KMS-11 (cell line): ENCODE measurements at regions not wholly inside any gene's neighbourhood (a gene's known extent, or its start where the extent isn't known, plus 50 kb on each side); places are given as distances from the start of the nearest gene placed in this dataset.

Source experiments
- H2AFZ ChIP-seq: fragments of 200-600 bp; sonication (generic); 2 replicates; pipeline ENCODE4 v1.6.1; 2016; ENCODE audit warnings: antibody characterized with exemption, mixed run types, low read depth
- H3K27ac ChIP-seq: fragments of 200-600 bp; sonication (generic); 2 replicates; pipeline ENCODE4 v1.6.1; 2016; ENCODE audit warnings: mild to moderate bottlenecking, mixed run types
- H3K27me3 ChIP-seq: fragments of 200-600 bp; sonication (generic); 2 replicates; pipeline ENCODE4 v1.6.1; 2017; ENCODE audit warnings: mild to moderate bottlenecking, low read depth, mixed run types, moderate library complexity; ENCODE audit not compliant: insufficient read depth
- H3K36me3 ChIP-seq: fragments of 200-600 bp; sonication (generic); 2 replicates; pipeline ENCODE4 v1.6.1; 2017; ENCODE audit warnings: mild to moderate bottlenecking, mixed run types; ENCODE audit not compliant: insufficient read depth
- H3K4me1 ChIP-seq: fragments of 200-600 bp; sonication (generic); 2 replicates; pipeline ENCODE4 v1.6.1; 2016; ENCODE audit warnings: mild to moderate bottlenecking, low read depth, mixed run types; ENCODE audit not compliant: poor library complexity, severe bottlenecking
- H3K4me2 ChIP-seq: fragments of 200-600 bp; sonication (generic); 2 replicates; pipeline ENCODE4 v1.7.0; 2016; ENCODE audit warnings: mild to moderate bottlenecking, mixed run types
- H3K4me3 ChIP-seq: fragments of 200-600 bp; sonication (generic); IDR thresholded peaks from 2 replicates; pipeline ENCODE4 v1.6.1; 2017; ENCODE audit warnings: low read depth, low read length, mixed read lengths; ENCODE audit not compliant: insufficient read depth
- H3K79me2 ChIP-seq: fragments of 200-600 bp; sonication (generic); 2 replicates; pipeline ENCODE4 v1.6.1; 2016; ENCODE audit warnings: low read depth, mixed run types; ENCODE audit not compliant: insufficient read depth
- H3K9ac ChIP-seq: fragments of 200-600 bp; sonication (generic); 2 replicates; pipeline ENCODE4 v1.6.1; 2016; ENCODE audit warnings: mild to moderate bottlenecking, mixed run types
- H4K20me1 ChIP-seq: fragments of 200-600 bp; sonication (generic); 2 replicates; pipeline ENCODE4 v1.6.1; 2016; ENCODE audit warnings: mild to moderate bottlenecking, mixed run types; ENCODE audit not compliant: insufficient read depth
- TF ChIP-seq, protein P1 (sequence below): fragments of 200-600 bp; sonication (generic); conservative IDR thresholded peaks from 2 replicates; pipeline ENCODE4 v1.6.1; 2017; ENCODE audit warnings: low read depth, mild to moderate bottlenecking, antibody characterized with exemption, low read length, moderate library complexity, mixed read lengths

DNA sequence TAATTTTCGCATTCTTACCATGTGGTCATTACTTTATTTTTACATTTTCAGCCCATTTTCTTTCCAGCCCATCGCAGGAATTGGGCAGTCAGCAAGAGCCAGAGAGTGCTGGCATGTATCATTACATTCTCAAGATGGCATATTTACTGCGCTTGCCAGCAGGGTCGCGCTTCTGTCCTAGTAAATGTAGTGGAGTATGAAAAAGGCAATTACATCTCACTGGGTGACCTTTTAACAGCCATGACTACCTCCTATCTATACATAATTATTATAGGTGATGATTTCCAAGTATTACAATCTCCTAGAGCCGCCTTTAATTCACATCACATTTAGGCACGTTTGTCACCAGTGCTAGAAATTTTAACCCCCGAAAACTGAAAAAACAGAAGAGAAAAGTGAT is 433.7 kb upstream of the MGMT start:
- H3K9ac ChIP-seq, result no peak overlapping the region
- H3K79me2 ChIP-seq, result no peaks in the 10 kb centered on the region
- H3K36me3 ChIP-seq, result no peaks in the 10 kb centered on the region
- no peak overlapping the region for H3K27ac ChIP-seq
- H3K4me1 ChIP-seq, result peaks cover 17% of the 10 kb centered on the region
- no peak overlapping the region for H3K4me2 ChIP-seq
- H3K27me3 ChIP-seq, result no peaks in the 10 kb centered on the region
- no peak overlapping the region for H3K4me3 ChIP-seq
- no peaks in the 10 kb centered on the region for H4K20me1 ChIP-seq
- TF ChIP-seq, protein P1, sequence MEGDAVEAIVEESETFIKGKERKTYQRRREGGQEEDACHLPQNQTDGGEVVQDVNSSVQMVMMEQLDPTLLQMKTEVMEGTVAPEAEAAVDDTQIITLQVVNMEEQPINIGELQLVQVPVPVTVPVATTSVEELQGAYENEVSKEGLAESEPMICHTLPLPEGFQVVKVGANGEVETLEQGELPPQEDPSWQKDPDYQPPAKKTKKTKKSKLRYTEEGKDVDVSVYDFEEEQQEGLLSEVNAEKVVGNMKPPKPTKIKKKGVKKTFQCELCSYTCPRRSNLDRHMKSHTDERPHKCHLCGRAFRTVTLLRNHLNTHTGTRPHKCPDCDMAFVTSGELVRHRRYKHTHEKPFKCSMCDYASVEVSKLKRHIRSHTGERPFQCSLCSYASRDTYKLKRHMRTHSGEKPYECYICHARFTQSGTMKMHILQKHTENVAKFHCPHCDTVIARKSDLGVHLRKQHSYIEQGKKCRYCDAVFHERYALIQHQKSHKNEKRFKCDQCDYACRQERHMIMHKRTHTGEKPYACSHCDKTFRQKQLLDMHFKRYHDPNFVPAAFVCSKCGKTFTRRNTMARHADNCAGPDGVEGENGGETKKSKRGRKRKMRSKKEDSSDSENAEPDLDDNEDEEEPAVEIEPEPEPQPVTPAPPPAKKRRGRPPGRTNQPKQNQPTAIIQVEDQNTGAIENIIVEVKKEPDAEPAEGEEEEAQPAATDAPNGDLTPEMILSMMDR, result no peak
- no peak overlapping the region for H2AFZ ChIP-seq

DNA sequence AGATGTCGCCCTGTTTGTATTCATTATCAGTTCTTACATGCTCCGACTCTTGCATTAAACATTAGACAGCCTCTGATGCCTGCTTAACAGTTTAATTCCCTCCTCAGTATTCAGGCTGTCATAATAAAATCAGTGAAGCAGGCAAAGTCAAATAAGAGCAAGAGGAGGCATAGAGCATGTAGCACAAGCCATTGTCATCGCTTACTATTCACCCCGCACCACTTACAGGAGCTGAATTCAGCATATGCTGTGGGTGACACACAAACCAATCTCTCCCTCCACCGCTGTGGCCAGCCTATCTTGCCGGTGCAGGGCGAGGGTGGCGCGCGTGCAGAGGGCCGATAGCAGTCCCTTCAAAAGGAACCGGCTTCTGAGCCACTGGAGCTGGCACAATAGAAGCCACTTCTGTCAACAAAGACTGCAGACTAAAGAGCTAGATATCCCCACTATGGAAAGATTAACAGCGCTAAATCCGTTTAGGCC is 433.2 kb upstream of the MGMT start:
- no peak overlapping the region for H3K4me3 ChIP-seq
- no peaks in the 10 kb centered on the region for H3K36me3 ChIP-seq
- H3K9ac ChIP-seq, result no peak overlapping the region
- H3K27ac ChIP-seq, result no peak overlapping the region
- H3K79me2 ChIP-seq, result no peaks in the 10 kb centered on the region
- H2AFZ ChIP-seq, result no peak overlapping the region
- no peaks in the 10 kb centered on the region for H3K27me3 ChIP-seq
- H3K4me2 ChIP-seq, result no peak overlapping the region
- TF ChIP-seq, protein P1, result no peak
- H4K20me1 ChIP-seq, result no peaks in the 10 kb centered on the region
- H3K4me1 ChIP-seq, result peaks cover 15% of the 10 kb centered on the region

DNA sequence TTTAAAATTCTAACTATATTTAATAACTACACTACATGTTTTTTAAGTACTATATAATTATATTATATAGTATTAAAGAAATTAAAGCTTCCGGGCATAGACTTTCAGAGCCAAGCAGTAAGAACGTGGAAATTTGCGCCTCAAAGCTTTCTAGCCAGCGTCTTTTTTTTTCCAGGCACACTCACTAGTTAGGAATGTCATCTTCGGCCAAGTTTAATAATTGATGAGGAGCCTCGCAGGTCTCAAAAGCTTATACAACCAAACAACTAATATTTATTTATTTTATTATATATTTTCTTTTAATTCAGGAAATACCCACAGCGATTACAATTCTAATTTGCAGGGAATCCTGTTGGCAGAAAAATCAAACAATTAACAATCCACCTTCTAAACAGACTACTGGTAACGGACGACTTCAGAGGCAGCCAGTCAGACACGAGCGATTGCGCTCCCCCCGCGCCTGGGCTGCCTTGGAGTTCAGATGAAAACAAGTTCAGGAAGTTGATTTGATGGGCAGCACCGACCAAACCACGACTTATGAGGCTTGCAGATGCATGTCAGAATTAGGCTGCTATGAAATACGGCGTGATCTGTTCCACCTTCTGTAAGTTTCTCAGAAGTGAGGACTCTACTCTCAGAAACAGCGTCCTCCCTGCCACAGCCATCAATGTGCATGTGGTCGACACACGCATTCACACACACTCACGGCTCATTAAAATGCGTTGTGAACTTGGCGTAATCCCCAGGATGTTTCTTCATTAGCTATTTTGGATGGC is 431.8 kb upstream of the MGMT start:
- Histone ChIP-seq H3K4me1 (peaks cover under 1% of the 10 kb centered on the region), H3K27ac (no peak overlapping the region), H4K20me1 (no peaks in the 10 kb centered on the region), H3K36me3 (no peaks in the 10 kb centered on the region), H2AFZ (no peak overlapping the region), H3K4me2 (no peak overlapping the region), H3K9ac (no peak overlapping the region), H3K79me2 (no peaks in the 10 kb centered on the region), H3K4me3 (no peak overlapping the region), H3K27me3 (no peaks in the 10 kb centered on the region)
- TF ChIP-seq, protein P1, result no peak

DNA sequence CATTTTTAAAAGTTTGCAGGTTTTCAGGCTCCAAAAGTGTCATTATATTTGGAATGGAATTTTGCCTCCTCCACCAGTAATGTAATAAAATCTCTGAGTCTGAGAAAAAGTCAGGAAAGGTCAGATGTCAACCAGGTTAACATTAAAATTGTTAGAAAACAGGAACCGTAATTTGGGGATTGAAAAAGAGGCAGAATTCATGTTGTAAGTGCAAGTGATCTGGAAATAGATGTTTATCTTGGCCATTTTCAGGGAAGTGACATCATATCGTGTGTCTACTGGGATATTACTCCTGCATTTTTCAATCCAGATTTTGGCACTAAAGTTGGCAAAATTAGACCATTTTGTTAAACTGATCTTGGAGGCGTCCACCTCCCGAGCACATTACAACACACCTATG is 428.5 kb upstream of the MGMT start:
- Histone ChIP-seq H3K4me3 (no peak overlapping the region), H3K4me2 (no peak overlapping the region), H4K20me1 (no peaks in the 10 kb centered on the region), H3K9ac (no peak overlapping the region), H3K4me1 (no peaks in the 10 kb centered on the region), H3K27ac (no peak overlapping the region), H3K27me3 (no peaks in the 10 kb centered on the region), H3K36me3 (no peaks in the 10 kb centered on the region), H3K79me2 (no peaks in the 10 kb centered on the region), H2AFZ (no peak overlapping the region)
- TF ChIP-seq, protein P1, result no peak
